ENCODE measurements at regions not wholly inside any gene's neighbourhood (a gene's known extent, or its start where the extent isn't known, plus 50 kb on each side); places are given as distances from the start of the nearest gene placed in this dataset.

- no peaks in the 10 kb centered on the region for H3K36me3 Mint-ChIP-seq (ENCODE audit: insufficient read depth)
These were observed 299.8 kb downstream of the SPATA18 start for GRCh38 chr4:52350926-52351325.

GRCh38 chr4:52358366-52358765 is 300.7 kb downstream of the USP46 start:
- Mint-ChIP-seq H3K36me3 (ENCODE audit: insufficient read depth) (no peaks in the 10 kb centered on the region), H3K27ac (peak overlapping the region; percentile 23), H3K4me1 (ENCODE audit: low read depth) (peaks cover 1% of the 10 kb centered on the region), H3K4me3 (ENCODE audit: low read depth) (no peak overlapping the region), H3K27me3 (no peaks in the 10 kb centered on the region), H3K9me3 (ENCODE audit: low read depth) (no peaks in the 10 kb centered on the region)
- TF ChIP-seq CTCF (IDR thresholded peaks at IDR 0.05; ENCODE audit: unreplicated experiment), result no peak
- no peak for DNase-seq (ENCODE audit: low spot score, unreplicated experiment)

More at GRCh38 chr4:52350926-52351325, 299.8 kb downstream of the SPATA18 start:
- H3K27me3 Mint-ChIP-seq, result no peaks in the 10 kb centered on the region
- H3K4me3 Mint-ChIP-seq (ENCODE audit: low read depth), result no peak overlapping the region
- H3K27ac Mint-ChIP-seq, result no peak overlapping the region
- H3K9me3 Mint-ChIP-seq (ENCODE audit: low read depth), result peaks cover 2% of the 10 kb centered on the region
- DNase-seq (ENCODE audit: low spot score, unreplicated experiment), result no peak
- TF ChIP-seq CTCF (IDR thresholded peaks at IDR 0.05; ENCODE audit: unreplicated experiment), result no peak
- H3K4me1 Mint-ChIP-seq (ENCODE audit: low read depth), result no peaks in the 10 kb centered on the region

GRCh38 chr4:52358883-52359321 is 300.2 kb downstream of the USP46 start:
- Mint-ChIP-seq H3K4me1 (ENCODE audit: low read depth) (peaks cover 1% of the 10 kb centered on the region), H3K9me3 (ENCODE audit: low read depth) (no peaks in the 10 kb centered on the region), H3K27ac (no peak overlapping the region), H3K4me3 (ENCODE audit: low read depth) (no peak overlapping the region), H3K36me3 (ENCODE audit: insufficient read depth) (no peaks in the 10 kb centered on the region), H3K27me3 (no peaks in the 10 kb centered on the region)
- TF ChIP-seq CTCF (IDR thresholded peaks at IDR 0.05; ENCODE audit: unreplicated experiment), result no peak
- no peak for DNase-seq (ENCODE audit: low spot score, unreplicated experiment)

GRCh38 chr4:52366191-52366590 is 292.9 kb downstream of the USP46 start:
- Mint-ChIP-seq H3K27ac (no peak overlapping the region), H3K27me3 (no peaks in the 10 kb centered on the region), H3K36me3 (ENCODE audit: insufficient read depth) (no peaks in the 10 kb centered on the region), H3K4me3 (ENCODE audit: low read depth) (no peak overlapping the region), H3K4me1 (ENCODE audit: low read depth) (no peaks in the 10 kb centered on the region), H3K9me3 (ENCODE audit: low read depth) (no peaks in the 10 kb centered on the region)
- DNase-seq (ENCODE audit: low spot score, unreplicated experiment), result no peak
- TF ChIP-seq CTCF (IDR thresholded peaks at IDR 0.05; ENCODE audit: unreplicated experiment), result no peak

- H3K27ac Mint-ChIP-seq, result no peak overlapping the region
These were observed 292.5 kb downstream of the USP46 start for GRCh38 chr4:52366621-52367020.

More at GRCh38 chr4:52366621-52367020, 292.5 kb downstream of the USP46 start:
- Mint-ChIP-seq H3K9me3 (ENCODE audit: low read depth) (no peaks in the 10 kb centered on the region), H3K36me3 (ENCODE audit: insufficient read depth) (no peaks in the 10 kb centered on the region), H3K4me3 (ENCODE audit: low read depth) (no peak overlapping the region), H3K27me3 (no peaks in the 10 kb centered on the region), H3K4me1 (ENCODE audit: low read depth) (no peaks in the 10 kb centered on the region)
- TF ChIP-seq CTCF (IDR thresholded peaks at IDR 0.05; ENCODE audit: unreplicated experiment), result no peak
- DNase-seq (ENCODE audit: low spot score, unreplicated experiment), result no peak

Measured in progenitor cell of endocrine pancreas (in vitro differentiated cells).